HEK293 (cell line): ENCODE measurements at regions not wholly inside any gene's neighbourhood (a gene's known extent, or its start where the extent isn't known, plus 50 kb on each side); places are given as distances from the start of the nearest gene placed in this dataset.

Experiments
- CTCF ChIA-PET: fragments of 350-600 bp; formaldehyde crosslinking; extraction: SDS; loops from one replicate; lab custom pipeline; 2021; ENCODE audit warnings: antibody characterized with exemption; lab: Yijun Ruan, JAX
- POLR2A ChIA-PET: fragments of 300-600 bp; formaldehyde crosslinking; extraction: SDS; loops from one replicate; lab custom pipeline; 2020; ENCODE audit warnings: antibody characterized with exemption, inconsistent platforms; lab: Yijun Ruan, JAX
- H3K27ac ChIP-seq: fragments of 200-500 bp; sonication (Bioruptor generic); 2 replicates; pipeline ENCODE4 v1.5.1; 2014; ENCODE audit warnings: low read depth, low read length, control low read depth, inconsistent platforms; ENCODE audit errors: extremely low read depth
- H3K36me3 ChIP-seq, 2 experiments: fragments of 200-500 bp in 1 of 2; sonication (Bioruptor generic) in 1 of 2; 1 replicate in 1 of 2; 2 replicates in 1 of 2; pipeline ENCODE4 v1.5.1; 2014 to 2017; ENCODE audit warnings: inconsistent platforms in 2 of 2, low read length in 2 of 2; ENCODE audit not compliant: control insufficient read depth in 2 of 2, insufficient read depth in 1 of 2
- H3K4me1 ChIP-seq: fragments of 200-500 bp; sonication (Bioruptor generic); 2 replicates; pipeline ENCODE4 v1.5.1; 2014; ENCODE audit warnings: mild to moderate bottlenecking, low read length, inconsistent platforms; ENCODE audit not compliant: control insufficient read depth, insufficient read depth
- H3K4me3 ChIP-seq: 2 replicates; pipeline ENCODE4 v1.5.1; 2011; ENCODE audit warnings: low read depth, mild to moderate bottlenecking, control low read depth, low read length, moderate library complexity
- H3K9me3 ChIP-seq: fragments of 200-500 bp; sonication (Bioruptor generic); 2 replicates; pipeline ENCODE4 v1.5.1; 2014; ENCODE audit warnings: low read depth, low read length, inconsistent platforms; ENCODE audit not compliant: control insufficient read depth, insufficient read depth
- EGR2 ChIP-seq: fragments of 450-650 bp; formaldehyde crosslinking; IDR thresholded peaks from 2 replicates; pipeline ENCODE4 v1.5.1; 2016; ENCODE audit warnings: low read depth, missing biosample characterization, missing genetic modification characterization
- ELK4 ChIP-seq: IDR thresholded peaks from 2 replicates; pipeline ENCODE4 v1.6.1; 2011; ENCODE audit warnings: mild to moderate bottlenecking, low read depth, low read length, borderline replicate concordance
- FEZF1 ChIP-seq: fragments of 450-650 bp; formaldehyde crosslinking; IDR thresholded peaks from 2 replicates; pipeline ENCODE4 v1.5.1; 2016; ENCODE audit warnings: missing biosample characterization, missing genetic modification characterization
- GLIS2 ChIP-seq: fragments of 450-650 bp; formaldehyde crosslinking; IDR thresholded peaks from 2 replicates; pipeline ENCODE4 v1.5.1; 2016; ENCODE audit warnings: missing biosample characterization, missing genetic modification characterization
- KLF1 ChIP-seq: fragments of 450-650 bp; formaldehyde crosslinking; IDR thresholded peaks from 2 replicates; pipeline ENCODE4 v1.5.1; 2016; ENCODE audit warnings: missing biosample characterization, missing genetic modification characterization
- KLF7 ChIP-seq: fragments of 450-650 bp; formaldehyde crosslinking; IDR thresholded peaks from 2 replicates; pipeline ENCODE4 v1.5.1; 2016; ENCODE audit warnings: missing biosample characterization, missing genetic modification characterization, borderline replicate concordance
- PATZ1 ChIP-seq: fragments of 450-650 bp; formaldehyde crosslinking; IDR thresholded peaks from 2 replicates; pipeline ENCODE4 v1.5.1; 2016; ENCODE audit warnings: missing biosample characterization, missing genetic modification characterization
- PBX3 ChIP-seq: sonication (generic); formaldehyde crosslinking; IDR thresholded peaks from 2 replicates; pipeline ENCODE4 v1.8.1; 2022; ENCODE audit warnings: mild to moderate bottlenecking, moderate library complexity, missing genetic modification reagents
- SCRT2 ChIP-seq: fragments of 450-650 bp; formaldehyde crosslinking; IDR thresholded peaks from 2 replicates; pipeline ENCODE4 v1.5.1; 2016; ENCODE audit warnings: missing biosample characterization, missing genetic modification characterization
- ZBTB10 ChIP-seq: fragments of 450-650 bp; formaldehyde crosslinking; IDR thresholded peaks from 2 replicates; pipeline ENCODE4 v1.5.1; 2016; ENCODE audit warnings: missing biosample characterization, missing genetic modification characterization
- ZBTB21 ChIP-seq: fragments of 450-650 bp; formaldehyde crosslinking; IDR thresholded peaks from 2 replicates; pipeline ENCODE4 v1.5.1; 2017; ENCODE audit warnings: missing biosample characterization, missing genetic modification characterization
- ZBTB48 ChIP-seq: fragments of 450-650 bp; formaldehyde crosslinking; IDR thresholded peaks from 2 replicates; pipeline ENCODE4 v1.5.1; 2016; ENCODE audit warnings: missing biosample characterization, missing genetic modification characterization
- ZNF112 ChIP-seq: fragments of 450-650 bp; formaldehyde crosslinking; IDR thresholded peaks from 2 replicates; pipeline ENCODE4 v1.5.0; 2017; ENCODE audit warnings: missing biosample characterization, missing genetic modification characterization
- ZNF350 ChIP-seq: fragments of 450-650 bp; formaldehyde crosslinking; IDR thresholded peaks from 2 replicates; pipeline ENCODE4 v1.5.0; 2017; ENCODE audit warnings: missing biosample characterization, mild to moderate bottlenecking, missing genetic modification characterization
- ZNF366 ChIP-seq: fragments of 450-650 bp; formaldehyde crosslinking; conservative IDR thresholded peaks from 2 replicates; pipeline ENCODE4 v1.5.1; 2016; ENCODE audit warnings: missing biosample characterization, missing genetic modification characterization
- ZNF37A ChIP-seq: fragments of 450-650 bp; IDR thresholded peaks from 2 replicates; pipeline ENCODE4 v1.5.1; 2018; ENCODE audit warnings: missing biosample characterization, missing genetic modification characterization
- ZNF596 ChIP-seq: fragments of 450-650 bp; IDR thresholded peaks from 2 replicates; pipeline ENCODE4 v1.5.0; 2018; ENCODE audit warnings: missing biosample characterization, mild to moderate bottlenecking, missing genetic modification characterization, moderate library complexity
- ZNF621 ChIP-seq: fragments of 450-650 bp; formaldehyde crosslinking; IDR thresholded peaks from 2 replicates; pipeline ENCODE4 v1.5.1; 2017; ENCODE audit warnings: missing biosample characterization, missing genetic modification characterization
- ZNF626 ChIP-seq: fragments of 450-650 bp; sonication (Bioruptor Pico); formaldehyde crosslinking; IDR thresholded peaks from 2 replicates; pipeline ENCODE4 v1.5.1; 2018; ENCODE audit warnings: missing biosample characterization, missing genetic modification characterization, inconsistent platforms
- ZNF76 ChIP-seq: fragments of 450-650 bp; formaldehyde crosslinking; IDR thresholded peaks from 2 replicates; pipeline ENCODE4; 2016; ENCODE audit warnings: low read depth, missing biosample characterization, missing genetic modification characterization, borderline replicate concordance
- ZNF785 ChIP-seq: fragments of 450-650 bp; formaldehyde crosslinking; IDR thresholded peaks from 2 replicates; pipeline ENCODE4 v1.5.1; 2016; ENCODE audit warnings: missing biosample characterization, missing genetic modification characterization
- ZNF830 ChIP-seq: fragments of 450-650 bp; IDR thresholded peaks from 2 replicates; pipeline ENCODE4 v1.5.0; 2018; ENCODE audit warnings: missing biosample characterization, missing genetic modification characterization, low read depth, mild to moderate bottlenecking, moderate library complexity
- ZSCAN23 ChIP-seq: fragments of 450-650 bp; formaldehyde crosslinking; IDR thresholded peaks from 2 replicates; pipeline ENCODE4 v1.5.1; 2016; ENCODE audit warnings: missing biosample characterization, missing genetic modification characterization

- no peaks in the 10 kb centered on the region for H3K36me3 ChIP-seq
- no peaks in the 10 kb centered on the region for H3K4me1 ChIP-seq
- no peak for TF ChIP-seq ZBTB48 (tag by site-specific recombination)
- no peak for TF ChIP-seq ELK4
- no peak for TF ChIP-seq ZNF626 (tag by site-specific recombination)
- TF ChIP-seq ZBTB10 = no peak
- TF ChIP-seq ZSCAN23 (tag by site-specific recombination) = no peak
- TF ChIP-seq ZNF112 = no peak
- no peak for TF ChIP-seq KLF7 (tag by site-specific recombination)
- TF ChIP-seq ZNF37A (tag by site-specific recombination) = no peak
- no peak for TF ChIP-seq FEZF1
- TF ChIP-seq ZNF366 = no peak
- no peak for TF ChIP-seq ZNF76 (tag by site-specific recombination)
- no peak for TF ChIP-seq SCRT2 (tag by site-specific recombination)
- ChIA-PET POLR2A (no interaction called here), CTCF (interaction anchor here (0.6 to 1.7 kb wide), 4 partner anchors 17 to 745 kb away, joined by 3 to 5 read pairs (median 4); no protein-coding TSS in a partner anchor)
- H3K27ac ChIP-seq = no peak overlapping the region
- no peaks in the 10 kb centered on the region; the same call in 1 of the 2 replicates for H3K9me3 ChIP-seq
- no peak overlapping the region for H3K4me3 ChIP-seq
These were observed 74.3 kb upstream of the CTXND1 start for GRCh38 chr15:80326270-80326669.

GRCh38 chr15:80328496-80328895, 75.7 kb upstream of the ARNT2 start:
- Histone ChIP-seq H3K4me3 (no peak overlapping the region), H3K36me3 (no peaks in the 10 kb centered on the region), H3K27ac (no peak overlapping the region), H3K4me1 (no peaks in the 10 kb centered on the region), H3K9me3 (no peaks in the 10 kb centered on the region)
- CTCF ChIA-PET = no interaction called here
- TF ChIP-seq ZNF596 (tag by site-specific recombination) = no peak
- POLR2A ChIA-PET = no interaction called here

GRCh38 chr15:80331886-80332406, 72.2 kb upstream of the ARNT2 start:
- no peak overlapping the region for H3K27ac ChIP-seq
- CTCF ChIA-PET = no interaction called here

GRCh38 chr15:80333261-80333660, 70.9 kb upstream of the ARNT2 start:
- H3K9me3 ChIP-seq = no peaks in the 10 kb centered on the region
- H3K36me3 ChIP-seq = no peaks in the 10 kb centered on the region
- CTCF ChIA-PET = interaction anchor here (0.7 kb wide), 1 partner anchor 23 kb away, joined by 3 read pairs; no protein-coding TSS in a partner anchor
- no peak overlapping the region for H3K27ac ChIP-seq
- POLR2A ChIA-PET = no interaction called here
- no peaks in the 10 kb centered on the region for H3K4me1 ChIP-seq
- H3K4me3 ChIP-seq = no peak overlapping the region
- TF ChIP-seq PBX3 (CRISPR knock-in tag) (no peak), PATZ1 (tag by site-specific recombination) (no peak), ZNF621 (tag by site-specific recombination) (no peak), ZNF830 (tag by site-specific recombination) (no peak), KLF1 (tag by site-specific recombination) (no peak), ZNF350 (no peak), ZNF785 (tag by site-specific recombination) (no peak)

More at GRCh38 chr15:80331886-80332406, 72.2 kb upstream of the ARNT2 start:
- POLR2A ChIA-PET = no interaction called here
- Histone ChIP-seq H3K36me3 (no peaks in the 10 kb centered on the region), H3K4me1 (no peaks in the 10 kb centered on the region), H3K4me3 (no peak overlapping the region), H3K9me3 (no peaks in the 10 kb centered on the region)
- TF ChIP-seq GLIS2 (tag by site-specific recombination) (no peak), EGR2 (tag by site-specific recombination) (no peak), ZBTB21 (tag by site-specific recombination) (no peak)
